Left lung (tissue), 4 donors: ENCODE measurements at regions not wholly inside any gene's neighbourhood (a gene's known extent, or its start where the extent isn't known, plus 50 kb on each side); places are given as distances from the start of the nearest gene placed in this dataset.

ENCODE experiments used
- ATAC-seq: fragments of 200-7000 bp; cut with Tn5 transposase; one replicate; pipeline ENCODE4 v1.9.1; 2020; ENCODE audit warnings: moderate library complexity
- DNase-seq, 4 donors: peaks; one replicate each; pipeline ENCODE4 v3.0.0-alpha.2; 2013 to 2020
- H3K27ac ChIP-seq, 2 donors: fragments of 200-600 bp; sonication (generic) in 1 of 2; one replicate each; pipeline versions ENCODE4 v1.5.0 to v1.8.0; 2020 to 2021
- H3K27me3 ChIP-seq, 2 donors: fragments of 200-600 bp; sonication (generic) in 1 of 2; one replicate each; pipeline versions ENCODE4 v1.5.0 to v1.8.0; 2020 to 2021
- H3K36me3 ChIP-seq, 2 donors: fragments of 200-600 bp; sonication (generic) in 1 of 2; one replicate each; pipeline versions ENCODE4 v1.5.0 to v1.8.0; 2020 to 2021
- H3K4me1 ChIP-seq, 2 donors: fragments of 200-600 bp; one replicate each; pipeline ENCODE4 v1.8.0; 2021
- H3K4me3 ChIP-seq, 2 donors: fragments of 200-600 bp; sonication (generic) in 1 of 2; one replicate each; pipeline versions ENCODE4 v1.5.0 to v1.8.0; 2020 to 2021; ENCODE audit warnings: mild to moderate bottlenecking in 1 of 2
- H3K9me3 ChIP-seq, 2 donors: fragments of 200-600 bp; sonication (generic) in 1 of 2; one replicate each; pipeline versions ENCODE4 v1.5.0 to v1.8.0; 2020 to 2021
- intact Hi-C, 2 donors: fragments of 100-400 bp; cut with DNase I; formaldehyde crosslinking; loops; one replicate each; pipeline versions ENCODE4 v1.11.2 to v1.14.2; 2022
- TF ChIP-seq, protein P1 (sequence below), 2 donors: fragments of 200-600 bp; sonication (generic) in 1 of 2; IDR thresholded peaks; one replicate each; pipeline versions ENCODE4 v1.5.0 to v1.8.0; 2021; ENCODE audit warnings: antibody characterized with exemption in 2 of 2
- donor health status: DM: no; HTN: yes; CAD: no.
- donor health status: DM: no; HTN: no; CAD: no.

GRCh38 chr15:29448320-29448719 is 178.7 kb upstream of the NSMCE3 start:
- Histone ChIP-seq H3K4me1 (no peaks in the 10 kb centered on the region), H3K27ac (no peak overlapping the region), H3K27me3 (no peaks in the 10 kb centered on the region), H3K4me3 (no peak overlapping the region), H3K36me3 (no peaks in the 10 kb centered on the region), H3K9me3 (no peaks in the 10 kb centered on the region)
- ATAC-seq (no peak), DNase-seq (no peak)
- TF ChIP-seq, protein P1, sequence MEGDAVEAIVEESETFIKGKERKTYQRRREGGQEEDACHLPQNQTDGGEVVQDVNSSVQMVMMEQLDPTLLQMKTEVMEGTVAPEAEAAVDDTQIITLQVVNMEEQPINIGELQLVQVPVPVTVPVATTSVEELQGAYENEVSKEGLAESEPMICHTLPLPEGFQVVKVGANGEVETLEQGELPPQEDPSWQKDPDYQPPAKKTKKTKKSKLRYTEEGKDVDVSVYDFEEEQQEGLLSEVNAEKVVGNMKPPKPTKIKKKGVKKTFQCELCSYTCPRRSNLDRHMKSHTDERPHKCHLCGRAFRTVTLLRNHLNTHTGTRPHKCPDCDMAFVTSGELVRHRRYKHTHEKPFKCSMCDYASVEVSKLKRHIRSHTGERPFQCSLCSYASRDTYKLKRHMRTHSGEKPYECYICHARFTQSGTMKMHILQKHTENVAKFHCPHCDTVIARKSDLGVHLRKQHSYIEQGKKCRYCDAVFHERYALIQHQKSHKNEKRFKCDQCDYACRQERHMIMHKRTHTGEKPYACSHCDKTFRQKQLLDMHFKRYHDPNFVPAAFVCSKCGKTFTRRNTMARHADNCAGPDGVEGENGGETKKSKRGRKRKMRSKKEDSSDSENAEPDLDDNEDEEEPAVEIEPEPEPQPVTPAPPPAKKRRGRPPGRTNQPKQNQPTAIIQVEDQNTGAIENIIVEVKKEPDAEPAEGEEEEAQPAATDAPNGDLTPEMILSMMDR (IDR thresholded peaks at IDR 0.05) = no peak
- intact Hi-C loops = no loop called here

- Histone ChIP-seq H3K4me3 (no peak overlapping the region), H3K27ac (no peak overlapping the region), H3K36me3 (no peaks in the 10 kb centered on the region), H3K27me3 (no peaks in the 10 kb centered on the region), H3K4me1 (no peaks in the 10 kb centered on the region), H3K9me3 (no peaks in the 10 kb centered on the region)
- TF ChIP-seq, protein P1 (IDR thresholded peaks at IDR 0.05) = no peak
- DNase-seq (no peak), ATAC-seq (no peak)
- intact Hi-C loops = no loop called here
Observed at GRCh38 chr15:29446480-29446879, 176.9 kb upstream of the NSMCE3 start.

- H3K4me1 ChIP-seq = no peaks in the 10 kb centered on the region
- TF ChIP-seq, protein P1 (IDR thresholded peaks at IDR 0.05) = no peak
- no peak overlapping the region for H3K27ac ChIP-seq
- H3K36me3 ChIP-seq = no peaks in the 10 kb centered on the region
- no peak overlapping the region for H3K4me3 ChIP-seq
- DNase-seq (no peak), ATAC-seq (no peak)
- intact Hi-C loops = no loop called here
- no peaks in the 10 kb centered on the region for H3K9me3 ChIP-seq
- no peaks in the 10 kb centered on the region for H3K27me3 ChIP-seq
Observed at GRCh38 chr15:29442532-29442931, 172.9 kb upstream of the NSMCE3 start.

DNA sequence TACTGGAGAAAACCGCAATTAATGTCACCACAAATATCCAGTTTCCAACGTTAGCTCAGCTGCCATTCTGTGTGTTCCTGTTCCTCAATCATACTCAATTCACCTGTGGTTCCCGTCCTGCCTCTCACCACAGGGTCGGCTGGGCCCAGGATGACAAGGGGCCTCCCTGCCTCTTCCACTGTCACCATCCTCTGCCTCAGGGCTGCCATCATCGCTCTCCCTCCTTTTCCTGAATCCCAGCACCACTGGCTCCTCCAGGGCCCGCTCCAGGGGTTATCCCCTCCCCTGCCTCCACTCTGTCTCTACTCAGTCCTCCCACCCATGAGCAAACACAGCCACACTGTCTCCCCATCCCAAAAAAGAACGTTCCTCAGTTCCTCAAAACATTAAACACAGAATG is 170.9 kb upstream of the NSMCE3 start:
- Histone ChIP-seq H3K27me3 (no peaks in the 10 kb centered on the region), H3K4me3 (no peak overlapping the region), H3K27ac (no peak overlapping the region), H3K4me1 (no peaks in the 10 kb centered on the region), H3K36me3 (no peaks in the 10 kb centered on the region), H3K9me3 (no peaks in the 10 kb centered on the region)
- DNase-seq = no peak
- ATAC-seq = no peak
- TF ChIP-seq, protein P1 (IDR thresholded peaks at IDR 0.05) = no peak
- intact Hi-C loops = no loop called here

GRCh38 chr15:29438703-29439055 is 169.1 kb upstream of the NSMCE3 start:
- no peak for ATAC-seq
- Histone ChIP-seq H3K4me3 (no peak overlapping the region), H3K27ac (no peak overlapping the region), H3K9me3 (no peaks in the 10 kb centered on the region), H3K36me3 (no peaks in the 10 kb centered on the region), H3K4me1 (no peaks in the 10 kb centered on the region), H3K27me3 (no peaks in the 10 kb centered on the region)
- peak in 1 of 4 donors; percentile 20 for DNase-seq
- intact Hi-C loops = no loop called here
- TF ChIP-seq, protein P1 (IDR thresholded peaks at IDR 0.05) = no peak
